GM10266 (cell line): ENCODE measurements at regions not wholly inside any gene's neighbourhood (a gene's known extent, or its start where the extent isn't known, plus 50 kb on each side); places are given as distances from the start of the nearest gene placed in this dataset.

Experiments used
- DNase-seq: peaks from one replicate; pipeline ENCODE4 v3.0.0; 2012; ENCODE audit errors: extremely low spot score
- CTCF ChIP-seq: IDR thresholded peaks from 2 replicates; pipeline ENCODE4 v1.5.1; 2012; ENCODE audit warnings: mild to moderate bottlenecking, low read depth; ENCODE audit not compliant: control insufficient read depth, insufficient read depth; ENCODE audit errors: missing control alignments

DNA sequence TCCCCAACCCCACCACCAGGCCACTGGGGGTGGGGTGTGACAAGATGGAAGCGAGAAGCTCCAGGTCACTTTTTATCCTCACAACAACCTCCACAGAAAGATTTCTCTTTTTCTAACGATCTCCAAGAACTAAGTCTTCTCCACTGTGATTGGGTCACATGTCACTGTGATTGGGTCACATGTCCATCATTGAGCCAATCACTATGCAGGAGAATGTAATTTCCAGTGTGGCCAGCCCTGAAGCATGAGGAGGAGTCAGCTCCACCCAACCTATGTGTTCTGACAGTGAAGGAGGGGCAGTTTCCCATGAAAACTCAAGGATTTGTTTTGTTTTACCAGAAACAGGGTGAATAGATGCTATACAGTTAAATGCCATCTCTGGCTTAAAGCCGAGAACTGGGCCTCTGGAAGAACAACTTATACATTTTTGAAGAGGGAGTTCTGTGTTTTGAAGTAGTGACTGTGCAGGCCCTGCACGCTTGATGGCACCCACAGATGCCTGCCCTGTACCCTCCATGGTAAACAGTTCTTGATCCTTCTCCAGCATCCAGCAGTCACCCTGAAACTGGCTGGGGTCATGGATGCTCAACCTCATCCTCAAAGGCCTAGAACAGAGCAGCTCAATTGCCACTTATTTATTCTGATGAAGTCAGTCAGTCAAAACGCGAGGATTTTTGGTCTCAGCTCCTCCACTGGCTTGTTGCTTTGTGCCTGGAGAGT, 180.4 kb upstream of the BMP4 start:
- TF ChIP-seq CTCF = no peak
- no peak for DNase-seq

DNA sequence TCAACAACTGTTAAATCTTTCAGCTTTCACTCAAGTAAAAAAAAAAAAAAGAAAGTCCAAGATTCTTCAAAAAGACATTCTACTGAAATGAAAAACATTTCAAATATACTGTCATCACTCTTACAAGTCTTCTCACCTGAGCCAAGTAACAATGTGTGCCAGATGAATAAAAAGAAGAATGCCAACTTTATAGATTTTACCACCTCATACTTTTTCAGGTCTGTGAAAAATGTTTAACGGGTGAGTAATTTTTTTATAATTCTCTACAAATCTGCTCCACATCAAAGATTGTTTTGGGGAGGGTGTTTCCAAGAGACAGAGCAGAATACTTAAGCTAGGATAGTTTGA, 181.0 kb upstream of the BMP4 start:
- no peak for DNase-seq
- TF ChIP-seq CTCF = no peak

GRCh38 chr14:54138024-54138353, 181.4 kb upstream of the BMP4 start:
- DNase-seq = no peak
- TF ChIP-seq CTCF = no peak

DNA sequence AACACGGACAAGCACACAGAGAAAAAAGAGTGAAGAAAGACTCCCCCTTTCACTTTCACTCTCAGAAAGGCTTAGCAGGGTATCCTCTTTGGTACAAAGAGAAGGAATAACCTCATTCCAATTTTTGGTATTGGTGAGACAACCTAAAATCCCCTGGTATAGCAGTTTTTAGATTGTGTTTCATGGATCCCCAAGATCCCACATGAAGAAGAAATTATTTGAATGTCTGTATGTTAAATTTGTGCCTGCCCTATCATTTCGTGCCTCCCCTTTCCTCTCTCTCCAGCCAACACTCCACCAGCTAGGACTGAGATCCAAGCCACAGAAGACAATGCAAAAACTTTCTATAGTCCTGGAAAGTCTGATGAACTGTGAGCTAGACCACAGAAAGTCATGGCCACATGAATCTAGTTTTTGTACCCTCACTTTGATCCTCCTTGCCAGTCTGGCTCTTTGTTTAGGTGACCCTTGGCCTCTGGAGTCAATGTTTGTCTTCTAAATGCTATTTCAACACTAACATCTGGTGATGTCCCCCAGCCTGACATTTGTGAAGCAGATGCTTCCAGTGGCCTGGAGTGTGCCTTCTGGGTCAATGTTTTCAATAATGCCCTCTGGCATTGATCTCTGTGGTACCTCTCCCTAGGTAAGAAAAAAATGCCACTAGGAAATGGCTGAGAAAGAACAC, 181.9 kb upstream of the BMP4 start:
- no peak for TF ChIP-seq CTCF
- DNase-seq = no peak

DNA sequence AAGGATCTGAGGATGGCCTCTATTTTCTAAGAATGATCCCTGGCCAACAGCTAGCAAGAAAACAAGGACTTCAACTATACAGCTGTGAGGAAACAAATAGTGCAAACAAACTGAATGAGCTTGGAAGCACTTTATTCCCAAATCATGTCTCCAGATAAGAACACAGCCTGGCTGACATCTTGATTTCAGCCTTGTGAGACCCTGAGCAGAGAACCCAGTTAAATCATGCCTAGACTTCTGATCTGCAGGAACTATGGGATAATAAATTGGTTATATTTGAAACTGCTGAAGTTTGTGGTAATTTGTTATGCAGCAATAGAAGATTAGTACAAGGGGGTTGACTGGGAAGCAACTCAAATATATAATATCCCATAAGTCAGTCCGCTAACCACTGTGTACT, 183.9 kb upstream of the BMP4 start:
- TF ChIP-seq CTCF = no peak
- DNase-seq = no peak

DNA sequence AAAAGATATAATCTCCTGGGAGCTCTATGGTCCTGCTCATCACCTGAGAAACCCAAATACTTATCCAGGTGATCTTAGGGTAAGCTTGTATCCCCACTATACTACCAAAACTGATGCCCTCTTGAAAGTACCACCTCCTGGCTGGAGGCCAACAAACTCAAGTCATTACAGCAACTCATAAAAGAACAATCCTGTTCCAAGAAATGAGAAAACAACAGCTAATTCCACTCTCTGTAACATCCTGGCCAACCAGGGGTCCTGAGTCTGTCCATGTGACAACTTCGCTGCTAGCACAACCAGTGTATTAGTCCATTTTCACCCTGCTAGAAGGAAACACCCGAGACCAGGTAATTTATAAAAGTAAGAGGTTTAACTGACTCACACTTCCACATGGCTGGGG, 190.0 kb upstream of the BMP4 start:
- DNase-seq = no peak
- no peak for TF ChIP-seq CTCF

- no peak for TF ChIP-seq CTCF
- no peak for DNase-seq
These were observed 190.7 kb upstream of the BMP4 start for GRCh38 chr14:54147282-54147681.
